Transverse colon (tissue), 4 donors: ENCODE measurements at regions not wholly inside any gene's neighbourhood (a gene's known extent, or its start where the extent isn't known, plus 50 kb on each side); places are given as distances from the start of the nearest gene placed in this dataset.

Experiments
- DNase-seq: peaks from one replicate; pipeline ENCODE4 v3.0.0-alpha.2; 2019
- H3K27ac ChIP-seq, 4 donors: fragments of 200-600 bp; sonication (generic); 2 replicates each; pipeline ENCODE4 v1.5.1; 2016 to 2018; ENCODE audit warnings: inconsistent platforms in 4 of 4
- H3K27me3 ChIP-seq: fragments of 200-600 bp; sonication (generic); 2 replicates; pipeline ENCODE4 v1.5.1; 2017; ENCODE audit warnings: inconsistent platforms
- H3K36me3 ChIP-seq, 4 donors: fragments of 200-600 bp; sonication (generic); 2 replicates each; pipeline ENCODE4 v1.5.1; 2017 to 2019; ENCODE audit warnings: inconsistent platforms in 4 of 4
- H3K4me1 ChIP-seq, 4 donors: fragments of 200-600 bp; sonication (generic); 2 replicates each; pipeline ENCODE4 v1.5.1; 2017 to 2020; ENCODE audit warnings: inconsistent platforms in 4 of 4
- H3K4me3 ChIP-seq, 4 donors: fragments of 200-600 bp; sonication (generic); 1 replicate in 1 of 4; 2 replicates in 3 of 4; pipeline versions ENCODE4 v1.5.1 to v1.6.1; 2017 to 2019; ENCODE audit warnings: inconsistent platforms in 4 of 4
- H3K9me3 ChIP-seq, 2 donors: fragments of 200-600 bp; sonication (generic); 2 replicates each; pipeline ENCODE4 v1.5.1; 2017 to 2019; ENCODE audit warnings: inconsistent platforms in 2 of 2
- CTCF ChIP-seq, 5 experiments: fragments of 200-600 bp in 3 of 5; fragments of 450-650 bp in 2 of 5; sonication (generic) in 3 of 5; IDR thresholded peaks; 1 replicate in 2 of 5; 2 replicates in 3 of 5; pipeline ENCODE4 v1.5.1; 2016 to 2017; ENCODE audit warnings: antibody characterized with exemption in 5 of 5, inconsistent platforms in 3 of 5, mild to moderate bottlenecking in 2 of 5, moderate library complexity in 1 of 5
- EP300 ChIP-seq: sonication (generic); formaldehyde crosslinking; IDR thresholded peaks from one replicate; pipeline ENCODE4 v1.6.1; 2017; ENCODE audit warnings: antibody characterized with exemption, low read depth
- POLR2A ChIP-seq: fragments of 450-650 bp; IDR thresholded peaks from one replicate; pipeline ENCODE4 v1.6.1; 2016; ENCODE audit warnings: antibody characterized with exemption, mild to moderate bottlenecking, moderate library complexity
- POLR2AphosphoS5 ChIP-seq, 3 donors: sonication (generic); formaldehyde crosslinking; IDR thresholded peaks; one replicate each; pipeline ENCODE4 v1.6.1; 2016; ENCODE audit warnings: antibody characterized with exemption in 3 of 3
- WGBS, 2 donors: methylation state at CpG; one replicate each; pipeline ENCODE4 v1.1.5; 2018; ENCODE audit warnings: low coverage in 1 of 2; 5-methylcytosine and 5-hydroxymethylcytosine counted together
- in situ Hi-C, 4 donors: fragments of 200-750 bp; cut with MboI; loops; one replicate each; pipeline versions ENCODE4 v1.15.0 to v1.15.1; 2017; ENCODE audit warnings: low sequenced_read_pairs in 3 of 4, low pct_ligation_motif_present in 1 of 4, low pct_unique_long_range_greater_than_20kb in 1 of 4
- intact Hi-C: fragments of 100-400 bp; cut with DNase I; formaldehyde crosslinking; loops from one replicate; pipeline ENCODE4 v1.15.1; 2023; ENCODE audit warnings: low total_unique reads

GRCh38 chr13:27704681-27705080 is 83.0 kb downstream of the POLR1D start:
- Histone ChIP-seq H3K4me3 (no peak overlapping the region), H3K36me3 (no peaks in the 10 kb centered on the region), H3K9me3 (peaks cover 6 to 15% of the 10 kb centered on the region in 2 donors), H3K27me3 (peaks cover 10% of the 10 kb centered on the region), H3K4me1 (no peaks in the 10 kb centered on the region), H3K27ac (no peak overlapping the region)
- TF ChIP-seq EP300 (no peak), POLR2AphosphoS5 (IDR thresholded peaks at IDR 0.05) (no peak)
- WGBS, 2 donors, result 78 to 94% methylated on average over 2 of the region's 2 CpGs
- intact Hi-C loops, result no loop called here
- in situ Hi-C loops, result loop anchor here in 1 of 4 donors (25.0 kb wide), 1 partner anchor 317 kb away; no protein-coding TSS in a partner anchor
- DNase-seq, result no peak

GRCh38 chr13:27708325-27708724 is 84.0 kb upstream of the GSX1 start:
- TF ChIP-seq POLR2AphosphoS5 (IDR thresholded peaks at IDR 0.05) (no peak), POLR2A (no peak), EP300 (no peak), CTCF (IDR thresholded peaks at IDR 0.05) (no peak)
- Histone ChIP-seq H3K9me3 (peaks cover 0 to 9% of the 10 kb centered on the region in 2 donors), H3K4me1 (no peaks in the 10 kb centered on the region), H3K4me3 (no peak overlapping the region), H3K27ac (no peak overlapping the region), H3K36me3 (no peaks in the 10 kb centered on the region), H3K27me3 (peaks cover 10% of the 10 kb centered on the region)
- DNase-seq, result no peak
- in situ Hi-C loops, result loop anchor here in 1 of 4 donors (25.0 kb wide), 1 partner anchor 321 kb away; no protein-coding TSS in a partner anchor
- intact Hi-C loops, result no loop called here
- 92 to 95% methylated on average over 4 to 9 of the region's 9 CpGs for WGBS, 2 donors

- no peak for DNase-seq
- no peaks in the 10 kb centered on the region for H3K4me1 ChIP-seq
- no peak for TF ChIP-seq CTCF (IDR thresholded peaks at IDR 0.05)
- no peak for TF ChIP-seq POLR2AphosphoS5 (IDR thresholded peaks at IDR 0.05)
- TF ChIP-seq EP300, result no peak
- no peak for TF ChIP-seq POLR2A
- in situ Hi-C loops, result loop anchor here in 1 of 4 donors (25.0 kb wide), 1 partner anchor 322 kb away; no protein-coding TSS in a partner anchor
- no peak overlapping the region for H3K4me3 ChIP-seq
- 50 to 86% methylated on average over 1 of the region's 1 CpG for WGBS, 2 donors
- H3K9me3 ChIP-seq, result peaks cover 0 to 7% of the 10 kb centered on the region in 2 donors
- no peaks in the 10 kb centered on the region for H3K36me3 ChIP-seq
- no peak overlapping the region for H3K27ac ChIP-seq
- intact Hi-C loops, result no loop called here
- peaks cover 10% of the 10 kb centered on the region for H3K27me3 ChIP-seq
Observed at GRCh38 chr13:27709779-27710178, 82.5 kb upstream of the GSX1 start.

GRCh38 chr13:27712421-27712820 is 79.9 kb upstream of the GSX1 start:
- 0 to 36% methylated on average over 1 to 2 of the region's 2 CpGs for WGBS, 2 donors
- H3K27ac ChIP-seq, result no peak overlapping the region
- H3K4me3 ChIP-seq, result no peak overlapping the region
- no peaks in the 10 kb centered on the region for H3K27me3 ChIP-seq
- peak; percentile 16 for DNase-seq
- no peaks in the 10 kb centered on the region for H3K9me3 ChIP-seq
- in situ Hi-C loops, result loop anchor here in 1 of 4 donors (25.0 kb wide), 1 partner anchor 325 kb away; no protein-coding TSS in a partner anchor
- TF ChIP-seq POLR2AphosphoS5 (IDR thresholded peaks at IDR 0.05) (no peak), CTCF (IDR thresholded peaks at IDR 0.05) (peak in 2 of 5 experiments; percentile 27)
- intact Hi-C loops, result no loop called here
- no peaks in the 10 kb centered on the region for H3K4me1 ChIP-seq
- no peaks in the 10 kb centered on the region for H3K36me3 ChIP-seq

GRCh38 chr13:27713767-27714166 is 78.5 kb upstream of the GSX1 start:
- Histone ChIP-seq H3K27me3 (peaks cover 9% of the 10 kb centered on the region), H3K4me1 (no peaks in the 10 kb centered on the region), H3K27ac (no peak overlapping the region), H3K4me3 (no peak overlapping the region), H3K9me3 (no peaks in the 10 kb centered on the region), H3K36me3 (no peaks in the 10 kb centered on the region)
- TF ChIP-seq EP300 (no peak), CTCF (IDR thresholded peaks at IDR 0.05) (no peak), POLR2A (no peak), POLR2AphosphoS5 (IDR thresholded peaks at IDR 0.05) (no peak)
- intact Hi-C loops (no loop called here), in situ Hi-C loops (loop anchor here in 1 of 4 donors (25.0 kb wide), 1 partner anchor 326 kb away; no protein-coding TSS in a partner anchor)
- 90 to 100% methylated on average over 4 of the region's 4 CpGs for WGBS, 2 donors
- DNase-seq, result no peak
